K562 (cell line): ENCODE measurements at regions not wholly inside any gene's neighbourhood (a gene's known extent, or its start where the extent isn't known, plus 50 kb on each side); places are given as distances from the start of the nearest gene placed in this dataset.

Source experiments
- ATAC-seq: fragments of 200-7000 bp; cut with Tn5 transposase; 3 replicates; pipeline ENCODE4 v1.9.1; 2020; ENCODE audit warnings: moderate library complexity
- BruUV-seq: library from RNA; stranded (reverse); fragments of 400-500 nt; replicated peaks from 2 replicates; lab custom pipeline; 2021; lab: Mats Ljungman, UMichigan
- CTCF ChIA-PET: fragments of 300-600 bp; formaldehyde crosslinking; extraction: SDS; loops from one replicate; lab custom pipeline; 2021; ENCODE audit warnings: low intra/inter-chr PET ratio; lab: Yijun Ruan, JAX
- POLR2A ChIA-PET: fragments of 300-600, 350-650 bp; sonication (Branson Sonifier 250); formaldehyde crosslinking; extraction: SDS; loops from one replicate; lab custom pipeline; 2021; ENCODE audit warnings: antibody characterized with exemption, inconsistent platforms; lab: Yijun Ruan, JAX
- DNase-seq, 4 experiments: peaks; one replicate each; pipeline versions ENCODE4 v3.0.0 to v3.0.0-alpha.2; 2011 to 2018; ENCODE audit warnings: low spot score in 3 of 4, mixed read lengths in 3 of 4; ENCODE audit errors: extremely low read depth in 1 of 4
- FAIRE-seq: peaks from 2 replicates; lab custom pipeline; 2011; peaks lifted over from hg19 to GRCh38; lab: Jason Lieb, UNC
- H2AFZ ChIP-seq: 2 replicates; pipeline ENCODE4 v1.6.0; 2011; ENCODE audit warnings: low read depth, low read length, control low read depth, inconsistent platforms
- H3K27ac ChIP-seq: fragments of 200-600 bp; 3 replicates; pipeline ENCODE4 v1.8.0; 2011; ENCODE audit warnings: low read depth, mild to moderate bottlenecking, control low read depth, inconsistent platforms, low read length, moderate library complexity, mixed read lengths; ENCODE audit errors: extremely low read depth
- H3K27me3 ChIP-seq, 2 experiments: fragments of 300-600 bp in 1 of 2; 2 replicates in 1 of 2; 3 replicates in 1 of 2; pipeline versions ENCODE4 v1.6.0 to v1.8.0; 2011; ENCODE audit warnings: inconsistent platforms in 2 of 2, low read length in 2 of 2, mild to moderate bottlenecking in 1 of 2, mixed read lengths in 1 of 2, moderate library complexity in 1 of 2; ENCODE audit not compliant: control insufficient read depth in 2 of 2, insufficient read depth in 2 of 2
- H3K36me3 ChIP-seq: fragments of 300-600 bp; 3 replicates; pipeline ENCODE4 v1.8.0; 2011; ENCODE audit warnings: mild to moderate bottlenecking, low read length, inconsistent platforms; ENCODE audit not compliant: control insufficient read depth, insufficient read depth
- H3K4me1 ChIP-seq, 2 experiments: fragments of 200-600 bp in 1 of 2; replicated peaks in 1 of 2; 2 replicates in 1 of 2; 3 replicates in 1 of 2; pipeline versions ENCODE4 v1.5.1 to v1.8.0; 2011; ENCODE audit warnings: inconsistent platforms in 2 of 2, low read length in 2 of 2, mild to moderate bottlenecking in 1 of 2, mixed read lengths in 1 of 2, moderate library complexity in 1 of 2; ENCODE audit not compliant: control insufficient read depth in 2 of 2, insufficient read depth in 2 of 2
- H3K4me2 ChIP-seq: 2 replicates; pipeline ENCODE4 v1.6.1; 2011; ENCODE audit warnings: low read length, control low read depth, inconsistent platforms, mixed read lengths; ENCODE audit not compliant: insufficient read depth
- H3K4me3 ChIP-seq: fragments of 200-600 bp; sonication (generic), shearing (Covaris generic); 2 replicates; pipeline ENCODE4 v1.5.1; 2016; ENCODE audit warnings: control low read depth, inconsistent platforms
- H3K79me2 ChIP-seq: fragments of 200-600 bp; 3 replicates; pipeline ENCODE4 v1.8.0; 2011; ENCODE audit warnings: low read length, inconsistent platforms; ENCODE audit not compliant: control insufficient read depth, insufficient read depth
- H3K9ac ChIP-seq, 2 experiments: 2 replicates each; pipeline versions ENCODE4 v1.6.0 to v1.6.1; 2011; ENCODE audit warnings: low read depth in 2 of 2, low read length in 2 of 2, control low read depth in 1 of 2, inconsistent platforms in 1 of 2, mild to moderate bottlenecking in 1 of 2, mixed read lengths in 1 of 2; ENCODE audit not compliant: insufficient read depth in 1 of 2
- H3K9me1 ChIP-seq: one replicate; pipeline ENCODE4 v1.6.0; 2011; ENCODE audit warnings: inconsistent platforms, mild to moderate bottlenecking, low read length, moderate library complexity; ENCODE audit not compliant: control insufficient read depth, insufficient read depth
- H3K9me3 ChIP-seq: replicated peaks from 2 replicates; pipeline ENCODE4 v1.5.1; 2011; ENCODE audit warnings: low read depth, low read length, inconsistent platforms; ENCODE audit not compliant: control insufficient read depth, insufficient read depth
- H4K20me1 ChIP-seq: replicated peaks from 2 replicates; pipeline ENCODE4 v1.6.1; 2011; ENCODE audit warnings: low read length, inconsistent platforms, mixed read lengths; ENCODE audit not compliant: control insufficient read depth, insufficient read depth
- DMBX1 ChIP-seq: fragments of 250-450 bp; sonication (Bioruptor Pico); IDR thresholded peaks from 2 replicates; pipeline ENCODE4 v1.8.0; 2022; ENCODE audit warnings: inconsistent platforms, mild to moderate bottlenecking, moderate library complexity, borderline replicate concordance
- ETS2 ChIP-seq: IDR thresholded peaks from 2 replicates; pipeline ENCODE4 v1.6.1; 2016; ENCODE audit warnings: borderline replicate concordance, missing genetic modification characterization, mild to moderate bottlenecking, moderate library complexity, missing compliant biosample characterization; ENCODE audit not compliant: poor library complexity, severe bottlenecking
- LARP7 ChIP-seq: fragments of 450-650 bp; IDR thresholded peaks from 2 replicates; pipeline ENCODE4 v1.6.1; 2016
- LCOR ChIP-seq: sonication (generic); formaldehyde crosslinking; IDR thresholded peaks from 2 replicates; pipeline ENCODE4 v1.8.0; 2022; ENCODE audit warnings: mild to moderate bottlenecking, missing genetic modification reagents
- MED1 ChIP-seq: sonication (generic); formaldehyde crosslinking; IDR thresholded peaks from 2 replicates; pipeline ENCODE4 v1.8.1; 2023; ENCODE audit warnings: missing genetic modification reagents, borderline replicate concordance
- MXD1 ChIP-seq: fragments of 250-450 bp; sonication (Bioruptor Pico); IDR thresholded peaks from 2 replicates; pipeline ENCODE4 v1.8.0; 2021; ENCODE audit warnings: borderline replicate concordance, mild to moderate bottlenecking, moderate library complexity; ENCODE audit not compliant: poor library complexity, severe bottlenecking
- NKRF ChIP-seq: fragments of 450-650 bp; IDR thresholded peaks from 2 replicates; pipeline ENCODE4 v1.6.1; 2016; ENCODE audit warnings: borderline replicate concordance
- NR3C1 ChIP-seq: sonication (generic); formaldehyde crosslinking; IDR thresholded peaks from 2 replicates; pipeline ENCODE4 v1.8.1; 2022; ENCODE audit warnings: missing genetic modification reagents
- SMAD3 ChIP-seq: fragments of 450-650 bp; formaldehyde crosslinking; conservative IDR thresholded peaks from 2 replicates; pipeline ENCODE4 v1.4.0; 2020; ENCODE audit warnings: mild to moderate bottlenecking
- TEAD4 ChIP-seq, 2 experiments: sonication (generic) in 1 of 2; formaldehyde crosslinking in 1 of 2; IDR thresholded peaks; 2 replicates each; pipeline versions ENCODE4 v1.6.1 to v1.8.0; 2012 to 2022; ENCODE audit warnings: borderline replicate concordance in 1 of 2, inconsistent platforms in 1 of 2, low read length in 1 of 2, mild to moderate bottlenecking in 1 of 2, missing genetic modification reagents in 1 of 2
- ZBTB43 ChIP-seq: sonication (generic); formaldehyde crosslinking; IDR thresholded peaks from 2 replicates; pipeline ENCODE4 v1.8.0; 2023; ENCODE audit warnings: mild to moderate bottlenecking, missing genetic modification reagents
- ZBTB7A ChIP-seq: IDR thresholded peaks from 2 replicates; pipeline ENCODE4 v1.6.1; 2011; ENCODE audit warnings: low read depth, mild to moderate bottlenecking, low read length, moderate library complexity, borderline replicate concordance; ENCODE audit not compliant: control insufficient read depth
- ZNF134 ChIP-seq: fragments of 250-450 bp; sonication (Bioruptor Pico); conservative IDR thresholded peaks from 2 replicates; pipeline ENCODE4 v1.4.0; 2020
- ZNF696 ChIP-seq: fragments of 250-450 bp; sonication (Bioruptor Pico); conservative IDR thresholded peaks from 2 replicates; pipeline ENCODE4 v1.4.0; 2020; ENCODE audit warnings: mild to moderate bottlenecking, moderate library complexity
- WGBS: fragments of 100-300 bp; shearing (Covaris generic); methylation state at CpG from one replicate; pipeline ENCODE4 v1.1.6; 2016; ENCODE audit warnings: low coverage, mixed read lengths; ENCODE audit not compliant: insufficient coverage; ENCODE audit errors: missing lambda C conversion rate; 5-methylcytosine and 5-hydroxymethylcytosine counted together
- in situ Hi-C: fragments of 300-500 bp; cut with MboI; formaldehyde crosslinking; loops from 4 replicates; pipeline ENCODE4 v1.15.0; 2018; ENCODE audit warnings: inconsistent platforms, mixed read lengths
- intact Hi-C: fragments of 100-400 bp; cut with micrococcal nuclease; formaldehyde crosslinking; loops from 2 replicates; pipeline ENCODE4 v1.14.2; 2022

DNA sequence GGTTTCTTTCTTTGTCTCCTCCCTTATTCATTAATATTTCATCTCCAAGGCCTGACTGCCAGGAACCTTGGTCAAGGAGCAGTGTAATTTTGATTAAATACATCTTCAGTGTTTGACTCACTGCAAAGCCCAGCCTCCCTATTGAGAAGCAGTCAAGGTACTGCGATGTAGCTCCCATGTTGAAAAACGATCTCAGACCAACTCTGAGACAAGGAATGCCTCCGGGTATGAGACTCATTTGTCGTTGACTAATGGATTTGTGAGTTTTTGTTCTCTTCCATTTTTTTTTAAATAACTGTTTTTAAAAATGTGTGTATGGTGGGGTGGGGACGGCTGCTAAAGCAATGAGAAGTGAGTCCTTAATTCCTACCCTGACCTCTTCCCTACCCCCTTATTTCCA is 361.6 kb downstream of the SOX11 start (continued):
- TF ChIP-seq NKRF (no peak), LARP7 (no peak)

DNA sequence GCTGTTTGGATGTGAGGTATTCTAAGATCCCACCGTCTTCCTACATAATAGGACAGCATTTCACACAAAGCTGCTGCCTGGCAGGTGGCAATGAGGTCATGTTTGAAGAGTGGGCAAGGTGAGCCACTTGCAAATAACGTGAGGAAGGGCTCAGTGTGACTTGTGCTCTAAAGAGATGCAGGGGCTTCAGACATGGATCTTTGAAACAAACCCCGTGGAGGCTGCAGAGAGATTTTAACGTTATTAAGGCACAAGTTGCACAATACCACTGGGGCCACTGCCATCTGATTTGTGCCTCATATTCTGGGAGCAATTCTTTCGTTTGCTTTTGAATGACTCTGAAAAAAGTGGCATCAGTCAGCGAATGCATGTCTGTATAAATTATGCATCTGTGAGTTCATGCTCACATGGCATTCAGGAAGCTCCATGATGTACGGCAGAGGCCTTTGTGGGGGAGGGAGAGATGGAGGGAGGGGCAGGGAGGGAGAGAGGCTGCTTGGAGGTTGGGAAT is 362.0 kb downstream of the SOX11 start:
- CTCF ChIA-PET: no interaction called here
- no TSS peak for BruUV-seq
- Histone ChIP-seq H4K20me1 (no peaks in the 10 kb centered on the region), H3K27ac (no peak overlapping the region), H3K9me3 (no peaks in the 10 kb centered on the region; the same call in 1 of the 2 replicates), H3K4me3 (no peak overlapping the region), H3K27me3 (no peaks in the 10 kb centered on the region), H2AFZ (no peak overlapping the region), H3K79me2 (no peaks in the 10 kb centered on the region), H3K4me2 (no peak overlapping the region), H3K9ac (no peak overlapping the region), H3K9me1 (no peaks in the 10 kb centered on the region), H3K36me3 (no peaks in the 10 kb centered on the region), H3K4me1 (no peaks in the 10 kb centered on the region)
- in situ Hi-C loops: no loop called here
- TF ChIP-seq ETS2 (tag) (no peak), ZBTB7A (no peak), NR3C1 (CRISPR knock-in tag) (no peak), LCOR (CRISPR knock-in tag) (no peak), ZNF696 (CRISPR knock-in tag) (no peak), SMAD3 (CRISPR knock-in tag) (no peak), MED1 (CRISPR knock-in tag) (no peak), TEAD4 (IDR thresholded peaks at IDR 0.05; ENCODE audit: low read length) (no peak), TEAD4 (CRISPR knock-in tag; IDR thresholded peaks at IDR 0.05; ENCODE audit: borderline replicate concordance) (no peak), MXD1 (CRISPR knock-in tag) (no peak), DMBX1 (CRISPR knock-in tag) (no peak), ZNF134 (CRISPR knock-in tag) (no peak), ZBTB43 (CRISPR knock-in tag) (no peak)
- ATAC-seq (no peak), FAIRE-seq (no peak), DNase-seq (no peak)
- 1% methylated on average over 7 of the region's 7 CpGs for WGBS
- POLR2A ChIA-PET: no interaction called here
- intact Hi-C loops: no loop called here
